Smooth muscle cell (in vitro differentiated cells): ENCODE measurements at regions not wholly inside any gene's neighbourhood (a gene's known extent, or its start where the extent isn't known, plus 50 kb on each side); places are given as distances from the start of the nearest gene placed in this dataset.

Experiments
- DNase-seq: peaks from one replicate; lab custom pipeline; 2025; ENCODE audit not compliant: unreplicated experiment; lab: John Stamatoyannopoulos, UW
- H2AFZ ChIP-seq: fragments of 200-600 bp; sonication (generic); 2 replicates; pipeline ENCODE4 v1.6.0; 2016; ENCODE audit warnings: antibody characterized with exemption, low read depth, mild to moderate bottlenecking
- H3F3A ChIP-seq: fragments of 200-600 bp; sonication (generic); 2 replicates; pipeline ENCODE4 v1.6.0; 2017; ENCODE audit warnings: antibody characterized with exemption, low read depth
- H3K27ac ChIP-seq: fragments of 200-600 bp; sonication (generic); 2 replicates; pipeline ENCODE4 v1.5.1; 2016; ENCODE audit warnings: low read depth, mild to moderate bottlenecking
- H3K27me3 ChIP-seq: fragments of 200-600 bp; sonication (generic); 2 replicates; pipeline ENCODE4 v1.6.1; 2016; ENCODE audit warnings: low read depth, mild to moderate bottlenecking
- H3K36me3 ChIP-seq: fragments of 200-600 bp; sonication (generic); 2 replicates; pipeline ENCODE4 v1.5.1; 2016; ENCODE audit warnings: low read depth
- H3K4me1 ChIP-seq: fragments of 200-600 bp; sonication (generic); 2 replicates; pipeline ENCODE4 v1.5.1; 2016; ENCODE audit warnings: low read depth
- H3K4me2 ChIP-seq: fragments of 200-600 bp; sonication (generic); 2 replicates; pipeline ENCODE4 v1.6.0; 2016; ENCODE audit warnings: mild to moderate bottlenecking
- H3K4me3 ChIP-seq: fragments of 200-600 bp; sonication (generic); 2 replicates; pipeline ENCODE4 v1.5.1; 2016; ENCODE audit warnings: mild to moderate bottlenecking
- H3K79me2 ChIP-seq: fragments of 200-600 bp; sonication (generic); 2 replicates; pipeline ENCODE4 v1.6.0; 2016; ENCODE audit warnings: low read depth, mild to moderate bottlenecking
- H3K9ac ChIP-seq: fragments of 200-600 bp; sonication (generic); 2 replicates; pipeline ENCODE4 v1.6.0; 2016; ENCODE audit warnings: low read depth
- H3K9me3 ChIP-seq: fragments of 200-600 bp; sonication (generic); replicated peaks from 2 replicates; pipeline ENCODE4 v1.5.1; 2016; ENCODE audit warnings: low read depth
- H4K20me1 ChIP-seq: fragments of 200-600 bp; sonication (generic); 2 replicates; pipeline ENCODE4 v1.6.0; 2016; ENCODE audit warnings: low read depth
- CTCF ChIP-seq: fragments of 200-600 bp; sonication (generic); IDR thresholded peaks from 2 replicates; pipeline ENCODE4 v1.5.1; 2017; ENCODE audit warnings: borderline replicate concordance, mild to moderate bottlenecking, antibody characterized with exemption; ENCODE audit not compliant: insufficient read depth, poor library complexity, severe bottlenecking
- WGBS: methylation state at CpG from one replicate; pipeline ENCODE4 v1.1.7; 2016; ENCODE audit warnings: low lambda C conversion rate; 5-methylcytosine and 5-hydroxymethylcytosine counted together

DNA sequence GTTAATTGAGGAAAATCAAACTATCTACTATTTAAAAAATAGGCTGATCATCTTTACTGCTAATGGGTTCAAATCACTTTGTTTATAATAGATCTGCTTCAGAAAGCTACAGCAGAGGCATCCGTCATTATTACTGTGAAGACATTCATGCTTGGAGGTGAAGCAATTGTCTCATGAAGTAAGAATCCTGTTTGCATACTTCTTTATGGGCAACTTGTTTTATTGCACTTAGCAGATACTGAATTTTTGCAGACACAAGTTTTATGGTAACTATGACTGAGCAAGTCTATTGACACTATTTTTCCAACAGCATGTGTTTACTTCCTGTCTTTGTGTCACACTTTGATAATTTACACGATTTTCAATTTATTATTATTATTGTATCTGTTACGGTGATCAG is 573.9 kb downstream of the RFPL4B start:
- H2AFZ ChIP-seq = no peak overlapping the region
- H4K20me1 ChIP-seq = no peaks in the 10 kb centered on the region
- 79% methylated on average over 3 of the region's 3 CpGs for WGBS
- peak overlapping the region; percentile 49 for H3K27ac ChIP-seq
- peaks cover 7% of the 10 kb centered on the region for H3K4me1 ChIP-seq
- H3K4me2 ChIP-seq = peak overlapping the region; percentile 79
- peak overlapping the region; percentile 15 for H3K4me3 ChIP-seq
- H3K9ac ChIP-seq = no peak overlapping the region
- DNase-seq = no peak
- H3K79me2 ChIP-seq = no peaks in the 10 kb centered on the region
- no peak for TF ChIP-seq CTCF
- H3K27me3 ChIP-seq = no peaks in the 10 kb centered on the region
- H3K36me3 ChIP-seq = peaks cover 3% of the 10 kb centered on the region
- peaks cover 3% of the 10 kb centered on the region for H3F3A ChIP-seq
- no peaks in the 10 kb centered on the region for H3K9me3 ChIP-seq

GRCh38 chr6:112923940-112924587 is 576.9 kb downstream of the RFPL4B start:
- H3K27me3 ChIP-seq = no peaks in the 10 kb centered on the region

GRCh38 chr6:112925702-112926101 is 578.6 kb downstream of the RFPL4B start:
- H3K27me3 ChIP-seq = no peaks in the 10 kb centered on the region
- no peak overlapping the region for H3K27ac ChIP-seq
- no peak overlapping the region for H3K4me3 ChIP-seq
- no peak overlapping the region for H3K9ac ChIP-seq
- TF ChIP-seq CTCF = no peak
- peaks cover 3% of the 10 kb centered on the region for H3K36me3 ChIP-seq
- no peaks in the 10 kb centered on the region for H3K9me3 ChIP-seq
- DNase-seq = no peak
- H3K4me1 ChIP-seq = peaks cover 18% of the 10 kb centered on the region
- no peak overlapping the region for H3K4me2 ChIP-seq
- H3F3A ChIP-seq = peaks cover 3% of the 10 kb centered on the region
- H3K79me2 ChIP-seq = no peaks in the 10 kb centered on the region
- H2AFZ ChIP-seq = no peak overlapping the region
- H4K20me1 ChIP-seq = no peaks in the 10 kb centered on the region

More at GRCh38 chr6:112923940-112924587, 576.9 kb downstream of the RFPL4B start:
- peaks cover 3% of the 10 kb centered on the region for H3F3A ChIP-seq
- no peaks in the 10 kb centered on the region for H3K9me3 ChIP-seq
- no peak overlapping the region for H2AFZ ChIP-seq
- no peaks in the 10 kb centered on the region for H3K79me2 ChIP-seq
- DNase-seq = no peak
- H3K4me2 ChIP-seq = no peak overlapping the region
- H3K27ac ChIP-seq = no peak overlapping the region
- H3K4me3 ChIP-seq = no peak overlapping the region
- H3K9ac ChIP-seq = no peak overlapping the region
- H3K36me3 ChIP-seq = peaks cover 3% of the 10 kb centered on the region
- peaks cover 12% of the 10 kb centered on the region for H3K4me1 ChIP-seq
- WGBS = 98% methylated on average over 2 of the region's 2 CpGs
- no peaks in the 10 kb centered on the region for H4K20me1 ChIP-seq
- no peak for TF ChIP-seq CTCF
